Astrocyte of the spinal cord (primary cell): ENCODE measurements at regions not wholly inside any gene's neighbourhood (a gene's known extent, or its start where the extent isn't known, plus 50 kb on each side); places are given as distances from the start of the nearest gene placed in this dataset.
"Not testable (repeated sequence)": the region's sequence is repeated elsewhere in the genome, so short reads cannot be mapped to it uniquely, and the experiment has no call there.

Experiments used
- DNase-seq: peaks from one replicate; pipeline ENCODE4 v3.0.0; 2011; ENCODE audit warnings: low read depth, low spot score
- H3K4me3 ChIP-seq: 2 replicates; pipeline ENCODE4 v1.5.1; 2011; ENCODE audit warnings: low read depth, mild to moderate bottlenecking, low read length, moderate library complexity
- in situ Hi-C: cut with HindIII; loops from 2 replicates; pipeline ENCODE4 v1.10.0; 2017; ENCODE audit warnings: low sequenced_read_pairs
- TF ChIP-seq, protein P1 (sequence below): IDR thresholded peaks from 2 replicates; pipeline ENCODE4 v1.5.1; 2012; ENCODE audit warnings: low read depth, mild to moderate bottlenecking, low read length, inconsistent platforms

DNA sequence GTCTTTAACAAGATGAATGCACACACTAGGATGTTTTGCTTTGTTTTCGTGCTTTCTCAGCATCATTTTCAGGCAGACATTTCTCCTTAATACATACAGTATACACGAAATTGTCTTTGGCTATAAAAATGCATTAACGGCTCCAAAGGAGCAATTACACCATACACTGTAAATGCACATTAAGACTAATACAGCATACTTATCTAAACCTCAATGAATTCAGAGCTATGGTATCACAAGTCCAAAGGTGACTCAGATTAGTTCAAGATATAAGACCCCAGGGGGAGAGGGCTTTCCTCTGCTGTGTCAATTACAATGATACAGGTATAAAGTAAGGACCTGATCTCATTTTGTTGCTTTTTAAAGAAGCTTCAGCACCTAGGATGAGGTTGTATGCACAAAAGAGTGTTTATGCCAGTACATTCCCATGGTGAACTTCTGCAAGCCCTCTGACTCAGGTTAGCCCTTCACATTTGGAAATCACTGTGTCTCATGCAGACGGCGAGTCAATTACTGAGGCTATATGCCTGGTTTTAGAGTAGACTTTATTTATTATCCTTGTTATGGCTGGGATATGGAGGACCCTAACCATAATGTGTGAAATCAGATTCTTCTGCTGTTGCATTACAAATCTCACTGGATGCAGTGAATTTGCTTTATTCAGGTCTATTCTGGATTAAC lies 233.3 kb downstream of the ZNF608 start:
- TF ChIP-seq, protein P1, sequence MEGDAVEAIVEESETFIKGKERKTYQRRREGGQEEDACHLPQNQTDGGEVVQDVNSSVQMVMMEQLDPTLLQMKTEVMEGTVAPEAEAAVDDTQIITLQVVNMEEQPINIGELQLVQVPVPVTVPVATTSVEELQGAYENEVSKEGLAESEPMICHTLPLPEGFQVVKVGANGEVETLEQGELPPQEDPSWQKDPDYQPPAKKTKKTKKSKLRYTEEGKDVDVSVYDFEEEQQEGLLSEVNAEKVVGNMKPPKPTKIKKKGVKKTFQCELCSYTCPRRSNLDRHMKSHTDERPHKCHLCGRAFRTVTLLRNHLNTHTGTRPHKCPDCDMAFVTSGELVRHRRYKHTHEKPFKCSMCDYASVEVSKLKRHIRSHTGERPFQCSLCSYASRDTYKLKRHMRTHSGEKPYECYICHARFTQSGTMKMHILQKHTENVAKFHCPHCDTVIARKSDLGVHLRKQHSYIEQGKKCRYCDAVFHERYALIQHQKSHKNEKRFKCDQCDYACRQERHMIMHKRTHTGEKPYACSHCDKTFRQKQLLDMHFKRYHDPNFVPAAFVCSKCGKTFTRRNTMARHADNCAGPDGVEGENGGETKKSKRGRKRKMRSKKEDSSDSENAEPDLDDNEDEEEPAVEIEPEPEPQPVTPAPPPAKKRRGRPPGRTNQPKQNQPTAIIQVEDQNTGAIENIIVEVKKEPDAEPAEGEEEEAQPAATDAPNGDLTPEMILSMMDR, result no peak
- no peak overlapping the region for H3K4me3 ChIP-seq
- no peak for DNase-seq
- in situ Hi-C loops, result no loop called here

DNA sequence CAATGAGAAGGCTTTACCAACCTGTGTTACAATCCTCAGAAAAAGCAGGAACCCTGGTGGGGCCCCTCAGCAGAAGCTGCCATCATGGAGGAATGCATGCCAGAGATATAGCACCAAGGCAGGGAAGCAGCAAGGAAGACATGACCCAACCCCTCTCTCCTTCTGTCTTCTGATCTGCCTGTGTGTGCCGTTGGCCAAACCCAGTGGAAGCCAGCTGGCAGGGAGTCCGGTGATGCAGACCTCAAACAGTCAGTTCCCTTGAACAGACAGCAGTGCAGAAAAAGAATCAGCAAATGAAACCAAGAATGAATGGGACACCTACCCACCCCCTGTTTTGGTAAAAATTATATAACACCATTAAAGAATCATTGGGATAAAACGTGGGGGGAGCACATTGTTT lies 234.2 kb downstream of the ZNF608 start:
- H3K4me3 ChIP-seq, result no peak overlapping the region
- DNase-seq, result no peak
- in situ Hi-C loops, result no loop called here
- TF ChIP-seq, protein P1, result no peak

DNA sequence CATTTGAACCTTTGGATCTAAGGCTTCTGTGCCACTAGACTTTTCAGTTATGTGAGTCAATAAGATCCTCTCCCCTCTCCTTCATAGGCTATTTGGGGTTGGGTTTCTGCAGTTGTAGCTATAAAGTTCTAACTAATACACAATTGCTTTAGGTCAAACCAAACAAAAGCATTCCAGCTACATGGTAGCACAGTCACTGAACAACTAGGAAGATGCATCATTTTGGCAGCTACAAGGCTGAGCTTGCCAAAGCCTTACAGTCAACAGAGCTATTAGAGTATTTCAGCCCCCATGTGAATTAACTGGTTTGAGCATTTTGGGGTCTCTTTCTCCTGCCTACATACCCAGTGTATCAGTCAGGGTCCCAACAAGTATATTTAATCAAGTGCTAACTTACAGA lies 234.6 kb downstream of the ZNF608 start:
- DNase-seq, result no peak
- H3K4me3 ChIP-seq, result no peak overlapping the region
- TF ChIP-seq, protein P1, result no peak
- in situ Hi-C loops, result no loop called here

DNA sequence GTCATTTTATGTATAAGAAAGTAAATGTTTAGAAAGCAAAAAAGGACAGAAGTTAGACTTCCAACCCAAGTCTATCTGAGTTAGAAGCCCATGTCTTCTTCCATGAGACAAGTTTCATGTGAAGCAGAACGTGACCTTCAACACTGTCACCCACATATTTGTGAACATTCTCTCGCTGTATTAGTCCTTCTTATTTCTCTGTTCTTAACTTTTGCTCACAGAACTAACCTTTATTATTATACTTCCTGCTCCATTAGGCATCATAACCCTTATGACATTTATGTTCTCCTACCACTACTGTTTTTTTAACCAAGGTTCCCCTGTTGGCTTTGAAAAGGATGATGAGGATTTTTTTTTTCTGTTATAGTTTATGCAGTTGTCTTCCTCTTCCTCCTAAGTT lies 238.8 kb downstream of the ZNF608 start:
- H3K4me3 ChIP-seq, result no peak overlapping the region
- in situ Hi-C loops, result no loop called here
- no peak for DNase-seq
- TF ChIP-seq, protein P1, result no peak

DNA sequence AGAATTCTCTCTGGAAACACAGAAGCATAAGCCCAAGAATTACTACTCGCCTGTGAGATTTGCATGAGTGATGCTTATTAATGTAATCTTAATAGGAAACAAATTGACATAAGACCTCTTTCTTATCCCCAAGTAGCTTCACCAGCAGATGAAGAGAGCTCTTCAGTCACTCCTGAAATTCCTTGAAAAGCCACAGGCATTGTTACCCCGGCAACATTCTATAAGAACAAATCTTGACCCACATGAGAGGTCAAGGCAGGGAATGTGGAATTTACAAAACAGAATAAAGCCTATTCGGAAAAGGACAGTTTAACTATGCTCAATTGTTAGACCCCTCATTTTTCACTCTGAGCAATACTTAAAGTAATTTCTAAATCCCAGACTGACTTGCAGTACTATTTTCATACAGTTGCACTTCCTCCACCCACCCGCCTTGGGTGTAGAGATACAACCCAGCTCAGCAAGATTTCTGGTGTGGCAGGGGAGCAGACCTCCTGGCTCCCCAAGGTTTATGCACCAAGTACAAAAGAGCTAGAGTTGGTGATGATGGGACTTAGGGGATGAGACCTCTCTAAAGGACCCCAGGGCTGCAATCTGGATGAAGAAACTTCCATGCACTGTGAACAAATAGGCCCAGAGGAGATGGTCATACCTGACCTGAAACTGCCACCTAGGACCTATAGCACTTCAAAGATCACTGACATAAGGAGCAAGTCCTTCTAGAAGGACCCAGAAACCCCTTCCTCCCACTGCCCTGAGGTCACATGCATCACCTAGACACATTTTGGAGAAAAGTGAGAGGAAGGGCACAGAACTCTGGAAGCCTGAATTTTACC lies 242.1 kb downstream of the ZNF608 start:
- no peak overlapping the region for H3K4me3 ChIP-seq
- DNase-seq, result peak; percentile 53
- TF ChIP-seq, protein P1, result no peak
- in situ Hi-C loops, result no loop called here

DNA sequence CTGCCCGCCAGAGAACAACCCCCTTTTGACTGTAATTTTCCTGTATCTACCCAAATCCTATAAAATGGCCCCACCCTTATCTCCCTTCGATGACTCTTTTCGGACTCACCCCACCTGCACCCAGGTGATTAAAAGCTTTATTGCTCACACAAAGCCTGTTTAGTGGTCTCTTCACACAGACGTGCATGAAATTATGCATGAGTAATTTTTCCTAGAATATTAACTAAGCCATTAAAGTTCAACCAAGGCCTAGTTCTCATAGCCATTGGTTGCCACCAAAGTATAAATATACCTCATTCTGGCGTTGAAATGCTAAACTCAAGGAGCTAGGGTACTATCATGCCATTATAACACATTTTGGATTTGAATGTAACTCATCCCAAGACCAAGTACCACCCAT lies 243.9 kb downstream of the ZNF608 start:
- TF ChIP-seq, protein P1, result no peak
- no peak overlapping the region for H3K4me3 ChIP-seq
- in situ Hi-C loops, result no loop called here
- DNase-seq, result no peak

DNA sequence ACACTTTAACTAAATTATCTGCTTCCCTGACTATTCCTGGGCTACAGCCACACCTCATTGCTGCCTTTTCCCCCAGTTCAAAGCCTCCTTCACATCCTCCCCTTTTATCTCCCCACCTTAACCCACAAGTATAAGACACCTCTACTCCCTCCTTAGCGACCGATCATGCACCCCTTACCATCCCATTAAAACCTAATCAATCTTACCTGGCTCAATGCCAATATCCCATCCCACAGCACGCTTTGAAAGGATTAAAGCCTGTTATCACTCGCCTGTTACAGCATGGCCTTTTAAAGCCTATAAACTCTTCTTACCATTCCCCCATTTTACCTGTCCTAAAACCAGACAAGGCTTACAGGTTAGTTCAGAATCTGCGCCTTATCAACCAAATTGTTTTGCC lies 246.6 kb downstream of the ZNF608 start:
- DNase-seq, in situ Hi-C loops: not testable (repeated sequence)

DNA sequence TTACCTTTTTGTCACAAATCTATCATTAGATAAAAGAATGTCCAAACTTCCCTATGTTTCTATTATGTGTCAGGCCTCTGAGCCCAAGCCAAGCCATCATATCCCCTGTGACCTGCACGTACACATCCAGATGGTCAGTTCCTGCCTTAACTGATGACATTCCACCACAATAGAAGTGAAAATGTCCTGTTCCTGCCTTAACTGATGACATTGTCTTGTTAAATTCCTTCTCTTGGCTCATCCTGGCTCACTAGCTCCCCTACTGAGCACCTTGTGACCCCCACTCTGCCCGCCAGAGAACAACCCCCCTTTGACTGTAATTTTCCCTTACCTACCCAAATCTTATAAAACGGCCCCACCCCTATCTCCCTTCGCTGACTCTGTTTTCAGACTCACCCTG lies 249.5 kb downstream of the ZNF608 start:
- DNase-seq, H3K4me3 ChIP-seq, in situ Hi-C loops: not testable (repeated sequence)

More for the DNA sequence above, 246.6 kb downstream of the ZNF608 start:
- not testable (repeated sequence) for H3K4me3 ChIP-seq
